ENCODE measurements at regions not wholly inside any gene's neighbourhood (a gene's known extent, or its start where the extent isn't known, plus 50 kb on each side); places are given as distances from the start of the nearest gene placed in this dataset.
"Not testable (repeated sequence)": the region's sequence is repeated elsewhere in the genome, so short reads cannot be mapped to it uniquely, and the experiment has no call there.

GRCh38 chr5:91521785-91522184 lies 138.7 kb upstream of the ARRDC3 start:
- DNase-seq (ENCODE audit: low read depth in 4 of 4, low spot score in 3 of 4) = no peak

GRCh38 chr5:91521334-91521733 lies 138.2 kb upstream of the ARRDC3 start:
- DNase-seq (ENCODE audit: low read depth in 4 of 4, low spot score in 3 of 4) = no peak

- no peak for DNase-seq (ENCODE audit: low read depth in 4 of 4, low spot score in 3 of 4)
These were observed 131.3 kb upstream of the ARRDC3 start for GRCh38 chr5:91514400-91514799.

GRCh38 chr5:91503321-91503720 lies 120.2 kb upstream of the ARRDC3 start:
- DNase-seq (ENCODE audit: low read depth in 4 of 4, low spot score in 3 of 4) = no peak

- no peak for DNase-seq (ENCODE audit: low read depth in 4 of 4, low spot score in 3 of 4)
These were observed 117.6 kb upstream of the ARRDC3 start for GRCh38 chr5:91500758-91501157.

- DNase-seq (ENCODE audit: low read depth in 4 of 4, low spot score in 3 of 4) = peak in 2 of 4 donors; percentile 25 to 31
These were observed 116.9 kb upstream of the ARRDC3 start for GRCh38 chr5:91499943-91500531.

GRCh38 chr5:91495699-91496098 lies 112.6 kb upstream of the ARRDC3 start:
- no peak for DNase-seq (ENCODE audit: low read depth in 4 of 4, low spot score in 3 of 4)

- DNase-seq (ENCODE audit: low read depth in 4 of 4, low spot score in 3 of 4) = no peak
These were observed 111.4 kb upstream of the ARRDC3 start for GRCh38 chr5:91494447-91494996.

GRCh38 chr5:91493086-91493485 lies 110.0 kb upstream of the ARRDC3 start:
- no peak for DNase-seq (ENCODE audit: low read depth in 4 of 4, low spot score in 3 of 4)

- no peak for DNase-seq (ENCODE audit: low read depth in 4 of 4, low spot score in 3 of 4)
These were observed 108.1 kb upstream of the ARRDC3 start for GRCh38 chr5:91491229-91491628.

GRCh38 chr5:91490316-91490715 lies 107.2 kb upstream of the ARRDC3 start:
- DNase-seq (ENCODE audit: low read depth in 4 of 4, low spot score in 3 of 4) = no peak

GRCh38 chr5:91487420-91487819 lies 104.3 kb upstream of the ARRDC3 start:
- no peak for DNase-seq (ENCODE audit: low read depth in 4 of 4, low spot score in 3 of 4)

GRCh38 chr5:91486638-91487037 lies 103.5 kb upstream of the ARRDC3 start:
- DNase-seq (ENCODE audit: low read depth in 4 of 4, low spot score in 3 of 4) = no peak

- DNase-seq (ENCODE audit: low read depth in 4 of 4, low spot score in 3 of 4) = no peak
These were observed 101.5 kb upstream of the ARRDC3 start for GRCh38 chr5:91484662-91485061.

- DNase-seq (ENCODE audit: low read depth in 4 of 4, low spot score in 3 of 4) = not testable (repeated sequence)
These were observed 96.3 kb upstream of the ARRDC3 start for GRCh38 chr5:91479376-91479775.

- no peak for DNase-seq (ENCODE audit: low read depth in 4 of 4, low spot score in 3 of 4)
These were observed 95.0 kb upstream of the ARRDC3 start for GRCh38 chr5:91478096-91478495.

- DNase-seq (ENCODE audit: low read depth in 4 of 4, low spot score in 3 of 4) = no peak
These were observed 94.3 kb upstream of the ARRDC3 start for GRCh38 chr5:91477408-91477807.

GRCh38 chr5:91474201-91474600 lies 91.1 kb upstream of the ARRDC3 start:
- DNase-seq (ENCODE audit: low read depth in 4 of 4, low spot score in 3 of 4) = no peak

- DNase-seq (ENCODE audit: low read depth in 4 of 4, low spot score in 3 of 4) = no peak
These were observed 89.5 kb upstream of the ARRDC3 start for GRCh38 chr5:91472631-91473030.

GRCh38 chr5:91469517-91470165 lies 86.5 kb upstream of the ARRDC3 start:
- no peak for DNase-seq (ENCODE audit: low read depth in 4 of 4, low spot score in 3 of 4)

- no peak for DNase-seq (ENCODE audit: low read depth in 4 of 4, low spot score in 3 of 4)
These were observed 85.7 kb upstream of the ARRDC3 start for GRCh38 chr5:91468651-91469422.

Measured in left renal pelvis (tissue), 4 donors.